CD14-positive monocyte (primary cell): ENCODE measurements at regions not wholly inside any gene's neighbourhood (a gene's known extent, or its start where the extent isn't known, plus 50 kb on each side); places are given as distances from the start of the nearest gene placed in this dataset.

ENCODE experiments used
- DNase-seq, 3 donors: peaks; one replicate each; pipeline ENCODE4 v3.0.0-alpha.2; 2011 to 2022
- H2AFZ ChIP-seq: 2 replicates; pipeline ENCODE4 v1.6.0; 2012; ENCODE audit warnings: mild to moderate bottlenecking, low read depth, low read length, inconsistent platforms; ENCODE audit not compliant: insufficient read depth, poor library complexity, severe bottlenecking
- H3K27ac ChIP-seq, 2 donors: 1 replicate in 1 of 2; 2 replicates in 1 of 2; pipeline ENCODE4 v1.5.1; 2012 to 2013; ENCODE audit warnings: low read length in 2 of 2, control low read depth in 1 of 2, inconsistent platforms in 1 of 2, low read depth in 1 of 2, mild to moderate bottlenecking in 1 of 2
- H3K27me3 ChIP-seq, 2 donors: one replicate each; pipeline versions ENCODE4 v1.6.0 to v1.6.1; 2011 to 2013; ENCODE audit warnings: low read length in 2 of 2; ENCODE audit not compliant: control insufficient read depth in 2 of 2, insufficient read depth in 2 of 2
- H3K36me3 ChIP-seq, 2 donors: replicated peaks in 1 of 2; 1 replicate in 1 of 2; 2 replicates in 1 of 2; pipeline versions ENCODE4 v1.5.1 to v1.6.1; 2012 to 2013; ENCODE audit warnings: low read length in 2 of 2, control low read depth in 1 of 2, inconsistent platforms in 1 of 2, mild to moderate bottlenecking in 1 of 2; ENCODE audit not compliant: insufficient read depth in 2 of 2, control insufficient read depth in 1 of 2
- H3K4me1 ChIP-seq, 2 donors: 1 replicate in 1 of 2; 2 replicates in 1 of 2; pipeline versions ENCODE4 v1.5.1 to v1.6.1; 2012 to 2013; ENCODE audit warnings: low read length in 2 of 2, control low read depth in 1 of 2, inconsistent platforms in 1 of 2, mild to moderate bottlenecking in 1 of 2, moderate library complexity in 1 of 2; ENCODE audit not compliant: insufficient read depth in 2 of 2, control insufficient read depth in 1 of 2
- H3K4me2 ChIP-seq: replicated peaks from 2 replicates; pipeline ENCODE3; 2012; ENCODE audit warnings: low read length, moderate library complexity, mild to moderate bottlenecking; ENCODE audit not compliant: poor library complexity, severe bottlenecking; ENCODE audit errors: extremely low read depth
- H3K4me3 ChIP-seq, 3 experiments: fragments of 200-600 bp in 1 of 3; sonication (generic) in 1 of 3; replicated peaks in 1 of 3; 1 replicate in 2 of 3; 2 replicates in 1 of 3; pipeline ENCODE4 v1.5.1; 2011 to 2013; ENCODE audit warnings: low read length in 3 of 3, mild to moderate bottlenecking in 3 of 3, control low read depth in 2 of 3, low read depth in 2 of 3, inconsistent platforms in 1 of 3, moderate library complexity in 1 of 3
- H3K79me2 ChIP-seq: 2 replicates; pipeline ENCODE4 v1.6.0; 2012; ENCODE audit warnings: mild to moderate bottlenecking, control low read depth, inconsistent platforms, low read length, moderate library complexity; ENCODE audit not compliant: insufficient read depth
- H3K9ac ChIP-seq: 2 replicates; pipeline ENCODE4 v1.6.0; 2017; ENCODE audit warnings: low read length, mild to moderate bottlenecking; ENCODE audit not compliant: insufficient read depth, poor library complexity, severe bottlenecking
- H3K9me3 ChIP-seq, 2 donors: replicated peaks in 1 of 2; 1 replicate in 1 of 2; 2 replicates in 1 of 2; pipeline versions ENCODE4 v1.5.1 to v1.6.1; 2012 to 2013; ENCODE audit warnings: low read length in 2 of 2, control low read depth in 1 of 2; ENCODE audit not compliant: control insufficient read depth in 1 of 2, insufficient read depth in 1 of 2
- H4K20me1 ChIP-seq: 2 replicates; pipeline ENCODE4 v1.6.0; 2012; ENCODE audit warnings: mild to moderate bottlenecking, low read length, control low read depth, moderate library complexity; ENCODE audit not compliant: insufficient read depth
- H3K27ac Mint-ChIP-seq, 7 donors: one replicate each; pipeline ENCODE4 v1.8.0; 2020; ENCODE audit warnings: mild to moderate bottlenecking in 7 of 7, mixed read lengths in 7 of 7, moderate library complexity in 6 of 7, inconsistent platforms in 2 of 7
- H3K27me3 Mint-ChIP-seq, 3 donors: one replicate each; pipeline ENCODE4 v1.8.0; 2021 to 2022; ENCODE audit warnings: low read depth in 3 of 3, mild to moderate bottlenecking in 3 of 3, mixed read lengths in 3 of 3, moderate library complexity in 3 of 3, inconsistent platforms in 1 of 3
- H3K36me3 Mint-ChIP-seq, 2 donors: one replicate each; pipeline ENCODE4 v1.8.0; 2020; ENCODE audit warnings: mixed read lengths in 2 of 2, inconsistent platforms in 1 of 2, mild to moderate bottlenecking in 1 of 2
- H3K4me1 Mint-ChIP-seq: one replicate; pipeline ENCODE4 v1.8.0; 2020; ENCODE audit warnings: mild to moderate bottlenecking, mixed read lengths
- H3K4me3 Mint-ChIP-seq, 2 donors: one replicate each; pipeline ENCODE4 v1.8.0; 2020; ENCODE audit warnings: mild to moderate bottlenecking in 2 of 2, mixed read lengths in 2 of 2, moderate library complexity in 1 of 2
- H3K9me3 Mint-ChIP-seq, 7 donors: one replicate each; pipeline ENCODE4 v1.8.0; 2020 to 2022; ENCODE audit warnings: mixed read lengths in 7 of 7, mild to moderate bottlenecking in 6 of 7, moderate library complexity in 6 of 7, inconsistent platforms in 2 of 7
- WGBS: methylation state at CpG from one replicate; pipeline ENCODE4 v1.1.5; 2013; ENCODE audit warnings: missing lambda C conversion rate; ENCODE audit not compliant: insufficient coverage; 5-methylcytosine and 5-hydroxymethylcytosine counted together
- intact Hi-C, 2 donors: fragments of 100-400 bp; cut with micrococcal nuclease; formaldehyde crosslinking; loops; one replicate each; pipeline versions ENCODE4 v1.15.0 to v1.15.1; 2023
- TF ChIP-seq, protein P1 (sequence below): fragments of 200-600 bp; IDR thresholded peaks from one replicate; pipeline ENCODE4 v1.8.0; 2022; ENCODE audit warnings: antibody characterized with exemption, mild to moderate bottlenecking

DNA sequence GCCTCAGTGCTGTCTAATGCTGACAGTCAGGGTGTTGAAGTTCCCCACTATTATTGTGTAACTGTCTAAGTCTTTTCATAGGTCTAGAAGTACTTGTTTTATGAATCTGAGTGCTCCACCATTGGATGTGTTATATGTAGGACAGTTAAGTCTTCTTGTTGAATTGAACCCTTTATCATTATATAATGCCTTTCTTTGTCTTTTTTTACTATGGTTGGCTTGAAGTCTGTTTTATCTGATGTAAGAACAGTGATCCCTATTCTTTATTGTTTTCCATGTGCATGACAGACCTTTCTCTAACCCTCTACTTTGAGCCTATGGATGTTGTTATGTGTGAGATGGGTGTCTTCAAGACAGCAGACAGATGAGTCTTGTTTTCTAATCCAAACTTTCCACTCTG is 107.8 kb upstream of the C11orf58 start:
- no peaks in the 10 kb centered on the region for H3K36me3 ChIP-seq
- Mint-ChIP-seq H3K9me3 (peaks cover 0 to 5% (median 1%) of the 10 kb centered on the region in 7 donors), H3K27me3 (peaks cover 3 to 11% (median 3%) of the 10 kb centered on the region in 3 donors)

DNA sequence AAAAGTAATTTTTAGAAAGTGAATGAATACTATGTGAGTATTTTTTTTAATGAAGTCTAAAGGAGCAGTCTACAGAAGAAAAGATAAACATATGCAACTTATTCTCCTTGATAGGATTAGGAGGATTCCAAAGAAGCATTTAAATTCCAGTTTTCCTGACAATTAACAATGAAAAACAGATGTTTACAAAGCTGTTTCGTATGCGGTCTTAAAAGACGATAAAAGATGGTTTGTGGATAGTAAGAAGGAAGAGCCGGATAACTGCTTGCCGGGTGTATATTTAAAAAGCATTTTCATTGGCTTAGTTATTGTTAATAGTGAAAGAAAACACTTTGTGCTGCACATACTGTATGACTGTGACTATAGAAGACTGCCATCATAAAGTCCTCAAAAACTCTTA is 120.0 kb upstream of the C11orf58 start:
- Mint-ChIP-seq H3K27me3 (peaks cover 12 to 33% (median 30%) of the 10 kb centered on the region in 3 donors), H3K9me3 (peaks cover 0 to 3% (median 0%) of the 10 kb centered on the region in 7 donors), H3K27ac (no peak overlapping the region), H3K36me3 (peaks cover 2% of the 10 kb centered on the region in 2 donors), H3K4me1 (peaks cover 7% of the 10 kb centered on the region), H3K4me3 (no peak overlapping the region)
- TF ChIP-seq, protein P1, sequence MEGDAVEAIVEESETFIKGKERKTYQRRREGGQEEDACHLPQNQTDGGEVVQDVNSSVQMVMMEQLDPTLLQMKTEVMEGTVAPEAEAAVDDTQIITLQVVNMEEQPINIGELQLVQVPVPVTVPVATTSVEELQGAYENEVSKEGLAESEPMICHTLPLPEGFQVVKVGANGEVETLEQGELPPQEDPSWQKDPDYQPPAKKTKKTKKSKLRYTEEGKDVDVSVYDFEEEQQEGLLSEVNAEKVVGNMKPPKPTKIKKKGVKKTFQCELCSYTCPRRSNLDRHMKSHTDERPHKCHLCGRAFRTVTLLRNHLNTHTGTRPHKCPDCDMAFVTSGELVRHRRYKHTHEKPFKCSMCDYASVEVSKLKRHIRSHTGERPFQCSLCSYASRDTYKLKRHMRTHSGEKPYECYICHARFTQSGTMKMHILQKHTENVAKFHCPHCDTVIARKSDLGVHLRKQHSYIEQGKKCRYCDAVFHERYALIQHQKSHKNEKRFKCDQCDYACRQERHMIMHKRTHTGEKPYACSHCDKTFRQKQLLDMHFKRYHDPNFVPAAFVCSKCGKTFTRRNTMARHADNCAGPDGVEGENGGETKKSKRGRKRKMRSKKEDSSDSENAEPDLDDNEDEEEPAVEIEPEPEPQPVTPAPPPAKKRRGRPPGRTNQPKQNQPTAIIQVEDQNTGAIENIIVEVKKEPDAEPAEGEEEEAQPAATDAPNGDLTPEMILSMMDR, result no peak
- H3K4me3 ChIP-seq, result no peak overlapping the region
- H3K9ac ChIP-seq, result no peak overlapping the region
- H2AFZ ChIP-seq, result no peak overlapping the region
- no peaks in the 10 kb centered on the region for H4K20me1 ChIP-seq
- intact Hi-C loops, result loop anchor here in 1 of 2 donors (10.0 kb wide), 1 partner anchor 844 kb away; no protein-coding TSS in a partner anchor
- no peak for DNase-seq
- H3K79me2 ChIP-seq, result no peaks in the 10 kb centered on the region
- WGBS, result no CpG with 5 or more reads among the region's 5 CpGs
- H3K36me3 ChIP-seq, result no peaks in the 10 kb centered on the region
- no peak overlapping the region for H3K27ac ChIP-seq
- no peak overlapping the region for H3K4me2 ChIP-seq
- peaks cover 0 to 5% of the 10 kb centered on the region in 2 donors for H3K9me3 ChIP-seq
- peaks cover 39 to 61% of the 10 kb centered on the region in 2 donors for H3K27me3 ChIP-seq
- peaks cover 8% of the 10 kb centered on the region in 2 donors for H3K4me1 ChIP-seq

More for the DNA sequence above, 107.8 kb upstream of the C11orf58 start:
- Histone ChIP-seq H3K4me2 (no peak overlapping the region), H3K4me3 (no peak overlapping the region), H4K20me1 (no peaks in the 10 kb centered on the region), H3K27me3 (no peaks in the 10 kb centered on the region), H3K27ac (no peak overlapping the region), H2AFZ (no peak overlapping the region), H3K9me3 (peaks cover 2% of the 10 kb centered on the region in 2 donors), H3K79me2 (no peaks in the 10 kb centered on the region), H3K9ac (no peak overlapping the region), H3K4me1 (no peaks in the 10 kb centered on the region)
- Mint-ChIP-seq H3K36me3 (no peaks in the 10 kb centered on the region), H3K27ac (no peak overlapping the region), H3K4me3 (no peak overlapping the region), H3K4me1 (no peaks in the 10 kb centered on the region)
- no peak for DNase-seq
- intact Hi-C loops, result no loop called here
- TF ChIP-seq, protein P1, result no peak
